AG08395 (cell line): ENCODE measurements at regions not wholly inside any gene's neighbourhood (a gene's known extent, or its start where the extent isn't known, plus 50 kb on each side); places are given as distances from the start of the nearest gene placed in this dataset.

Experiments used
- DNase-seq: peaks from one replicate; pipeline ENCODE4 v3.0.0; 2012; ENCODE audit warnings: mixed read lengths, low spot score

DNA sequence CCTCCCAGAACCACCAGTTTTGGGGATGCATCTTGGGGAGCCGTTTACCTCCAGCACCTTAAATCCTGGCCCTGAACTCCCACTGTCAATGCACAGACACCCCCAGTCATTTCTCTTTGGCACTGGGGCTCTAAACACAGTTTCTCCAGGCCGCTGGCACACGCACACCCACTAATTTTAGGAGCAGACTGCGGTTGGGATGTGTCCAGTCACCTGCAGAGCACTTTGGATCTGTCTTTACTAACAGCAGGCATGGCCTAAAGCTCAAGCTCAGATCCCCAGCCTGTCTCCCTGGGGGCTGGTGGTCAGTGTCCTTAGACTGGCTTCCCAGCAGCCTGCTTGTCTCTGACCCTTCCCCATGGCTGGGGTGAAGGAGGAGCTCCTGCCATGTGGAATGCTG lies 49.9 kb downstream of the SYNE3 start:
- no peak for DNase-seq

DNA sequence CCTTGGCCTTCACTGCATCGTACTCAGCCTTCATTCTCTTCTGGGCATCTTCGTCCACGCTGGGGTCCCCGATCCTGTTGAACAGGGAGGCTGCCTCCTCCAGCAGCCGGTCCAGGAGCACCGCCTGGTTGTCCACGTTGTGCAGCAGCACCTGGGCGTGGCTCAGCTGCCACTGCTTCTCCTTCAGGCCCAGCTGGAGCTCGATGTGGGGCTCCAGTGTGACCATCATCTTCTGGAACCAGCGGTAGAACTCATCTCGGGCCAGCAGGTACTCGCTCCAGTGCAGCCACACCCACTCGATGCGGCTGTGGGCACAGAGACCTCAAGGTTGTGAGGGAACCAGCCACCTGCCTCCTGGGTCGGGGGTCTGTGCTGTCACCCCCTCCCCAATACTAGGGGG lies 50.5 kb downstream of the SYNE3 start:
- DNase-seq, result no peak

DNA sequence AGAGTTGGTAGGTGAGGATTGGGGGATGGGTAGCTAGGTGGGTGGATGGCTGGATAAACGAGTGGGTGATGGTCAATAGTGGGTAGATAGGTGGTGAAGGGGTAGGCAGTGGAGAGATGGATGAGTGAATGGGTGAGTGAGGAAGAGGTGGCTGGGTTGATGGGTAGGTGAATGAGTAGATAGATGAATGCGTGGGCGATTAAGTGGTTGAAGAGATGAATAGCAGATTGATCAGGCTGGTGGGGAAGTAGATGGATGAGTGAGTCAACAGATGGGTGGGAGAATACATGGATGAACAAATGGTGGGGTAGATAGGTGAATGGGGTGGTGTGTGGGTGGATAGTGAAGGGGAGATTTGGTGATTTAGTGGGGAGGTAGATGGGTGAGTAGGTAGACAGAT lies 51.1 kb downstream of the SYNE3 start:
- DNase-seq, result no peak

DNA sequence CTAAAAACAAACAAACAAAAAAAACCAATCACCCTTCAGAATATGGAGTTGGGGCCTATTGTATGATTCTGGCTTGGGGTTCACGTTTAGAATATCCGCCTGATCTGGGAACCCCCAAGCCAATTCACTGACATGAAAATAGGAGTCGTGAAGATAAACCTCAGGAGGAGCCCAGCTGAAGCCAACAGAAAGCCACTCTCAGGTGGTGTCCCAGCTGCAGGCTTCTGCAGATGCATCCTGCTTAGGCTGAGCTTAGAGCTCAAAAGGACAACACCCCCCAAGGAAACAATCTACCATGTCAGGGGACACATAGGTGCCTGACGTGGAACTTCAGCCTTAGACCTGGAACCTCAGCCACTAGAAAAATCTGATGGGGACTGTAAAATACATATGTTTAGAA lies 51.9 kb downstream of the SYNE3 start:
- DNase-seq, result no peak

DNA sequence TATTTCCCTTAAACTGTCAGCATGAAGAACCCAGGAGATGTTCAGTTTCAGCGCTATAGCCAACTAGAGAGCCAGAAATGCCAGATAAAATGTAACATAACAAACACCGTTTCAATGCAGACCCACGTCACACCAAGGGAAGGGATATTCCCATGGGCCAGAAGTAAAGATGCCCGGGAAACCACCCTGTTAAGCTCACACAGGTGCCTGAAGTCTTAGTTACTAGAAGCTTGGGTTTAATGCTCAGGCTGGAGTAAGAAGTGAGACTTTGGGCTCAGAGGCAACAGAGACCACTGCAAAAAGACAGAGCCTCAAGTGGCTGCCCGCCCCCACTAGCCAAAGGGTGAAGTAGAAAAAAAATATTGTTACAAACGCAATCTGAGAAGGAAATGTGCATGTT lies 52.3 kb downstream of the SYNE3 start:
- no peak for DNase-seq

DNA sequence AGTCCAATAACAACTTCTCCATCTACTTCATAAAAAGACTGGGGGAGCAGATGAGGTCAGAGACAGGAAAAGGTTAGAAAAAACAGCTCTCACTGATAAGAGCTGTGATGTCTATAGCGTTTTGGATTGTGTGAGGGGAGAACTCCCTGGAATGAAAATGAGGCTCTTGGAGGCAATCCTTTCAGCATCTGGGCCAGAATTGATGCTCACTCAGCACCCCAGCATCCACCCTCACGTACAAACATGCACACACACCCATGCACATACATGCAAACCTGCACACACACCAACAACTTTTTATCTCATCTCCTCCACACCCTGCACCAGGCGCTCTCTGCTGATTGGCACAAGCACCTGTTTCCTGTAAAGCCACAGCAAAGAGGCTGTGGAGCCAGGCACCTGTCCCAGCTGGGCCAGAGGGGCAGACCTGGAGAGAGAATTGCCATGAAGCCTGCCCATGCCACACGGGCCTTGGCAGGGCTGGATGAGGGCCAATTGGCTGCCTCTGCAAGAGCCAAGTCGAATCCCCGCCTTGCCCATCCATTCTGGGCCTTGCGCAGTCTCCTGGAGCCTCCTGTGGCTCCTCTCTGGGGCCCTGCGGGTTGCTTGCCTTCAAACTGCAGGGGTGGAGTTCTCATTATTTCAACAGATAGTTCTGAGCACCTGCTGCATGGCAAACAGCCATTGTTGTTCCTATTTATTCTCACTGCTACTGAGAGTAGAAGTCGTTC lies 53.1 kb downstream of the SYNE3 start:
- DNase-seq, result no peak

DNA sequence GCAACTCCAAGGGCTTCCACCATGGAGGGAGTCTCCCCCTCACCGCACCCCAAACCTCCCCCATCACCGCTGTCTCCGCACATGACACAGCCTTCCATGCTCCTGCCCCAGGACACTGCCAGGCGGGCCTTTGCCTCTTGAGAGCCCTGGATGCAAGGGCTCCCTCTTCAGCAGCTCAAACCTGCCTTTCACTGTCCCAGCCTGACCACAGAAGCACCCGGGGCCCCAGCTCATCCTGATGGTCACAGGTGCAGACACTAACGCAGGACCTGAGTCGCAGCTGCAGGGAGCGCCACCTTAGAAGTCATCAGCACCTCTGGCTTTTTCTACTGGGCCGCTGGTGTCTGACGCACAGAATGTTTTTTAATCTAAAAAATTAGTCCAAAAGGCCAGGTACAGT lies 54.0 kb downstream of the SYNE3 start:
- no peak for DNase-seq

DNA sequence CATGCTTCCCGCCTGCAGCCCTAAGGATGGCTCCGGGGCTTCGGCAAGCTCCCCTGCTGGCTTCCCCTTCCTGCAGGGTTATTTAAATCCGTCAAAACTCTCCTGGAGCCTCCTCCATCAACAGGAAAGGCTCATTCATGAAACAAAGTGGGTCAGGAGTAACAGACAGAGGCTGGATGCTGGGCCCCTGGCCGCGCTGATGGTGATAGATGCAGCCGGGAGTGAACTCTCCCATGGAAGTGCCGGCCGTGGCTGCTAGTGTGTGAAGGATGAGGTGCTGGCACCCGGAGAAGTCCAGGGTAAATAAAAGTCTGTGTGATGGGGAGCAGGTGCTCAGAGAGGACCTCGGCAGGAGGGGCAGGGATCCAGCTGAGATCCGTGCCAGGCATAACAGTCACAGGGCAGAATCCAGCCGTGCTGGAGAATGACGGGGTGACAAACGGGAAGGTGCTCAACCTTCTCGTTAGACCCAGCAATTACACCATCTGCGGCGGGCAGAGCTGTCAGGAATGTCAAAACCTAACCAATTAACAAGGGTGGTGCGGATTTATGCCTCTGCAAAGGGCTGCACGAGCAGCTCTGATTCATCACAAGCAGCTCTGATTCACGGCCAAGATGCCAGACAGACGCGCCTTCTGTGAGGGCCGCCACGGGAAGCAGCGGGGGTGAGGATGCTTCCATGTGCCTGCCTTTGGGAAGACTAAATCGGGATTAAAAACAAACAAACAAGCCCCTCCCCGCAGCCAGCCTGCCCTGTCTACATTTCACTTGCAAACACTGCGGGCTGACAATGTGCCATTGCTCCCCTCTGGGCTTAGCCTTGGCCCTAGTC lies 55.6 kb downstream of the SYNE3 start:
- peak; percentile 93 for DNase-seq

DNA sequence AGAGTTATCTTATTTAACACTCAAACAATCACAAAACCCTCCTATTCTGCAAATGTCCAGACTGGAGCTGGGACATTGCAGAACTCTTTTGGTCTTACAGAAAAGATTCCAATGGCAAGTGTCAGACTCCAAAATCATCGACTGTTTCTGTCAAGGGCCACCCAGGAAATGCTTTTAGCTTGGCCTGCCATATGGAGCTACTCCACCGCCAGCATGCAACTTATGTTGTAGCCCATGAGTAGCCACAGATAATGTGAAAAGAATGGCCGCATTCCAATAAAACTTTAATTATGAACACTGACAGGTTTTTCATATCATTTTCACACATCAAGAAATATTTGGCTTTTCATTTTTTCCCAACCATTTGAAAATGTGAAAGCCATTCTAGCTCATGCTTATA lies 57.5 kb downstream of the SYNE3 start:
- DNase-seq, result no peak

DNA sequence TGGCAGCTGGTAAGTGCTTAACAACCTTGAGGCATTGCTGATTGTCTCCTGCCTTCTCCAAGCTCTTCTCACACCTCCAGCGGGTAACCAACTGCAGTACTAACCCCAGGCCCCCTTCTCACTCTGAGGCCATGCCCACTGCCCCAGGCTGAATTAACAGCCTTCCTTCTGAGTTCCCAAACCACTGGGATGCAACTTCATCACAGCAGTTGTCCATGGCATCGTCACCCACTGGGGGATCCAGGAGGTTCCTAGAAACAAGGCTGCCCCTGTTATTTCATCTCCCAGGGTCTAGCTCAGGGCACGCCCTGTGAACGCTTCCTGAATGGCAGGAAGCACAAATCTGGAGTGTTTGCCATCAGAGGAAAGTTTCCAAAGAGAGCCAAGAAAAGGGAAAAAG lies 58.0 kb downstream of the SYNE3 start:
- DNase-seq, result no peak

DNA sequence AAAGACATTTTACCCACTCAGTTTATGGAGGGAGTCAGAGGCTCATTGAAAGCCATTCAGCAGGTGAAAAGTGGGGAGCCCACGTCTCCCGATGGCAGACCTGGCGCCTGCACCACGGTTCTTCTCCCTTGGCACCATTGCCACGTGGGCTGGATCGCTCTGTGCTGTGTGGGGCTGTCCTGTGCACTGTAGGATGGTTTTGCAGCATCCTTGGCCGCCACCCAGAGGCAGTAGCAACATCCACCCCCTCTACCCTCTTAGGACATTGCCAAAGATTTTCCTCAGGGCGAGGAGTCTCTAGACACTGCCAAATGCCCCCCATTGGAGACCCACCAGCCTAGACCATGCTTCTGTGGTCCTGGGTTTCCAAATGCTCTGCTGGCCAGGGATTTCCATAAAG lies 60.2 kb downstream of the SYNE3 start:
- no peak for DNase-seq

DNA sequence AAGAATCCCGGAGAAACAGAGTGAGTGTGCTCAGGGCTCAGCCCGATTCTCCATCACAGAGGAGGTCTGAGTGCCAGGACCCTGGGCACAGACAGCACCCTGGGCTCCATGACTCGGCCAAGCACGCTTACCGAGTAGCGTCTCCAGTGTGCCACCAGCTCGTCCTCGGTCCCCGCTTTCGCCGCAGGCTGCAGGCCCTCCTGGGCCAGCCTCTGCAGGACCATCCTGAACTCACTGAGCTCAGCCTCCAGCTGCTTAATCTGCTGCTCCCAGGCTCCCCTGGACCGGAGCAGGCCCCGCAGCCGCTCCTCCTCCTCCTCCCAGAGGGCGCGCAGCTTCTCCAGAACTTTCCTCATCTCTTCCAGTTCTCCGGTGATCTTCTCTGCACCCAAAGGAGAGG lies 61.2 kb downstream of the SYNE3 start:
- DNase-seq, result no peak

DNA sequence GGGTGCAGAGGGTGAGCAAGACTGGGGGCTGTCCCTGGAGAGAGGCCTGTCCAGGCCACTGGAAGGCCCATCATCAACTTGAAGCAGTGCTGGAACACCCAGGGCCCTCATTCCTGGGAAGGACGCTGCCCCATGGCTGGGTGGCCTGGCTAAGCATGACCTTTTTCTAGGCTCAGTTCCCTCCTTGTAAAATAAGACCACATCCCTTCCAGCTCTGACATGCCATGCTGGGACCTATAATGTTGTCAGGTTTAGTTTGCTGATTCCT lies 62.8 kb downstream of the SYNE3 start:
- no peak for DNase-seq

DNA sequence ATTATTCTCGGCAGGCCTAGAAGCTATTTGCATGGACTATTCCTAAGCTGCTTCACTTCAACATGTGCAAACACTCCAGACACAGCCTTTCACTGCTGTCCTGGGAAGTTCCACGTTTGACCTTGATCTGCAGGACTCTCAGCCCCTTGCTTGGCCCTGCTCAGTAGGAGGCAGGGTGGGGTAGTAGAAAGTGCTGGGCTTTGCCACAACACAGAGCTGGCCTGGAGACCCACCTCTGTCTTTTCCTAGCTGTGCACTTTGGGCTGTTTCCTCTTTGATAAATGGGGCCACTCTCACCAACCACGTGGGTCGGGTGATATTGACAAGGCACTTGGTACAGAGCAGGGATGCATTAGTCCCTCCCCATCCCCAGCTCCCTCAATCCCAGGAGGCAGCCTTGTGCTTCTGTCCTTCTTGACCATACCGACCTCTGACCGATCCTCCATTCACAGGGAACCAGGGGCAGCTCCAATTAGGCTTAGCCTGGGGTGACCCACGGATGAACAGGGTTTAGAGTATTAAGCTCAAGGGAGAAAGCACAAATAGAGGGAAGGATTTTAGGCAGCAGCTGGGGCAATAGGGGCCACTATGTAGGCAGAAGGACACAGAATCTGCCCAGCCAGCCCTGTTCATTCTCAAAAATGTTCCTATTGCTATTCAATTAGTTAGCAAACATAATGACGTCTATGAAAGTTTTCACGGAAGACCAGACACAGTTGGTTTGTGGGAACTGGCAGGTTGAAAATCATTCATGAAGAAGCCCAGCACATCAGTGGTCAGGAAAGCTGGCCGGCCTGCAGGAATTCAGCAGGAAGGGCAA lies 63.3 kb downstream of the SYNE3 start:
- DNase-seq, result no peak

DNA sequence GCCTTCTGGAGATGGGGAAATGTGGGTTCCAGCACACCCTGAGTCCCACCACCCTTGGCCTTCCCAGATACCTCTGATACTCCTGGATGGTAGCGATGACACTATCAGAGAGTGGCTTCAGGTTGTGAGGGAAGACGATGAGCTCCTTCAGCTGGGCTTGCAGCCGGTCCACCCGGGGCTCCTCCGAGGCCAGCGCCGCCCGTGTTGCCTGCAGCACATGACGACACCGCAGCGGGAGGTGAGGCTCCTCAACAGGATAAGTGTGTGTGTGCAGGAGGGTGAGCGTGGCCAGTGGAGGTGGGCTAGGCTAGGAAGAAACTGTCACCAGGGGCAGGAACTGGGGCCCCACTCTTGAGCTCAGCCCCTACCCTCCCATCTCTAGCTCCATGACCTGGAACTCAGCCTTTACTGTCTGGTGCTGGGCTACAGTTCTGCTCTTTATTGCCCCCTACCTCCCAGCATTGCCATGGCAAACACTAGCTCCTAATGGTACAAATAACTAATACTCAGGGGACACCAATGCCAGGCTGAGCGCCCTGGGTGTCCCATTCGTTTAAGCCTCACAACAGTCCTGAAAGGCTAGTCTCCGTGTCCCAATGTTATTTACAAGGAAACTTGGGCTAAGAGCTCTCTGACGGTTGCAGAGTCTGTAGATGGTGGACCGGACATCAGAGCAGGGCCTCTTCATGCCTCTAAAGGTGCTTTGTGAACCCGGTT lies 64.1 kb downstream of the SYNE3 start:
- DNase-seq, result peak; percentile 39

DNA sequence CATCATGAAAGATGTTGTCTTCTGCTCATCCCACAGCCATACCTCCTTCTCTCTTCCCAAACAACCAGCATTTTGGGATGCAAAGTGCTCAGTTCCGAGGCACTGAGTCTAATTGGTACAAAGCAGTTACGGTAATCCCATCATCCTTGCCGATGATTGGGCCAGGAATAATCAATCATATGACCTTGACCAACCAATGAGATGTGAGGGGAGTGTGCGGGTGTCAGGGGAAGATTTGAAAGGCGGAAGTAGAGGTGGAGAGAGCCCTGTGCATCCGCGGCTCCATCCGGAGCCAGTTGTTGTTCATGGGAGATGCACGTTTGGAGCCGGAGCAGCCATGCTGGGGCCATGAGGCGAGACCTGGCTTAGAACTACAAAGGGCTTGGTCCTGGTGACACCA lies 67.3 kb downstream of the SYNE3 start:
- DNase-seq, result no peak

DNA sequence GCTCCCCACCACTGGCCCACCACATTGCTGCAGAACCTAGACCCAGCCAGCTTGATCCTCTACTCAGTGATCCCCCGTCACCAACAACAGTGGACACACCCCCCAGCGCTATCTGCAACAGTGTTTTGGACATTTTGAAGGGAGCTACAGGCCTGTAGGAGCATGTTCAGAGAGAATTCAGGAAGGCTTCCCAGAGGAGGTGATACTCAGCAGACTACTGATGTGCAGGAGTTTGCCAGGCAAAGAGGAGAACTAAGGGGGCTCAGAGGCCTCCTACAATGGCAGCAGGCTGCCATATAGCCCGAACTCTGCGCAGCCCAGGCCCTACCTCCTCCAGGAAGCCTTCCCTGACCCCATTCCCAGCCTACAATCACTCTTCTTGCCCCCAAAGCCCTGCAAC lies 70.0 kb downstream of the SYNE3 start:
- DNase-seq, result no peak

DNA sequence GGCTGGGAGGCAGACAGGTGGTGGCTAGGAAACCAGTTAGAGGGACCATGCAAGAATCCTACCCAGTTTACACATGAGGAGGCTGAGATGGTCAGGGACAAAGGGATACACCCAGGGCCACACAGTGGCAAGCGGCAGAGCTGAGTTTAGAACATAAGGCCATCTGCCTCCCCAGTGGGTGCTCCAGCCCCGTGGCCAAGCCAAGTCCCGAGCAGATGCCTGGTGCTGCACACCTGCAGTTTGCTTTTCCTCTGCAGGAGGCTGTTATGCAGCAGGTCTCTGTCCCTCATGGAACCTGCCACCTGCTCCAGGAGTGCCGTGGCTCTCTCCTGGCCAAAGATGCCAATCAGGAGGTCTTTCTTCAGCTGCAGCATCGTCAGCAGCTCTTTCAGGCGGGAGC lies 70.8 kb downstream of the SYNE3 start:
- no peak for DNase-seq

DNA sequence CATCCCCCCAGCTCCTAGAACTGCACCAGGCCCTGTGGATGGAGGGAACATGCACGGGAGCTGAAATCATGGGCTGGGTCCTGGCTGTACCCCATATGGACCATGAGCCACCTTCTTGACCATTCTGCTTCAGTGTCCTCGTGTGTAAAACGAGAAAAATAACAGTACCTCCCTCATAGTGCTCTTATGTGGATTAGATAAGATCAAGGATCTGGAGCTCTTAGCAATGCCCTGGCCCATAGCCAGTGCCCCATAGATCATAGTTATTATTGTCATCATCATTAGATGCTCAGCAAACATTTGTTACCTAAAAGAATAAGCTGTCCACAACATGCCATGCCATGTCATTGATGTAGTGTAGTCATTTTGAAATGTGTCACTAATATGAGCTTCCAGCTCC lies 71.3 kb downstream of the SYNE3 start:
- no peak for DNase-seq

DNA sequence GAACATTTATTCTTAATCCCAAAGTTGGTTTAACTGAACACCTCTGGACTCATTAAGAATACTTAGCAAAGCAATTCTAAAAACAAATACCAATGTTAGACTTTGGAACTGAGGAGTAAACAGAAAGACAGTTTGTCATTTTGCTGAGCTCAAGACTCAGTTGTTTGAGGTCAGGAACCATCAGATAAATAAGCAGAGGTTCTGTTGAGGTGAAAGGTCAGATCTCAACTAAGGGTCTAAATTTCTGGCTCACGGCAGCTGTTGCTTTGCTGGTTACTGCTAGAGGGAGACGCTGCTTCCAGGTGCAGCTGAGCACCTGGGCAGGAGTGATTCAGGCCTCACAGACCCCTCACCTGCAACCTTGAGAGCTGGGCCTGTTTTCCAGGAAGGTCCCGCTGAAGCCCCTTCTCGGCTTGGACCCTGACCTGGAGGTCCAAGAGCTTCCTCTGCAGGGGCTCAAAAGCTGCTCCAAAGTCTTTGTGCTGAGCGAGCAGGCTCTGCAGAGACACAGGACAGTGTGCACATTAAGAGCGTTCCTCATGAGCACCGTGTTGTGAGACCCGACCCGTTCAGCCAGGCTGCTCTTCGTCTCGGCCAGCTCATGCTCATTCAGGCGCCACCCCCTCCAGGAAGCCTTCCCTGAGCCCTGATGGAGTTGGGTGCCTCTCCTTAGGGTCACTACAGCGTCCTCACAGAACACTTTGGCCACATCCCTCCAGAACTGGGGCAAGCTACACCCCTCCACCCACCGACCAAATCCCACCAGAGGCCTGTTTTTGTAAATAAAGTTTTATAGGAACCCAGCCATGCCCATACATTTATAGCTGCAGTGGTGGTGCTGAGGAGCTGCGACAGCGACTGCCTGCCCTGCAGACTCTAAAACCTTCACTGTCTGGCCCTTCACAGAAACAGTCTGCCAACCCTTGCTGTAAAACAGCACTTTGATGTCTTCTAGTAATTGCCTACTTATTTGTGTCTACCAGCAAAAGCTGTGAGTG lies 72.0 kb downstream of the SYNE3 start:
- DNase-seq, result no peak

DNA sequence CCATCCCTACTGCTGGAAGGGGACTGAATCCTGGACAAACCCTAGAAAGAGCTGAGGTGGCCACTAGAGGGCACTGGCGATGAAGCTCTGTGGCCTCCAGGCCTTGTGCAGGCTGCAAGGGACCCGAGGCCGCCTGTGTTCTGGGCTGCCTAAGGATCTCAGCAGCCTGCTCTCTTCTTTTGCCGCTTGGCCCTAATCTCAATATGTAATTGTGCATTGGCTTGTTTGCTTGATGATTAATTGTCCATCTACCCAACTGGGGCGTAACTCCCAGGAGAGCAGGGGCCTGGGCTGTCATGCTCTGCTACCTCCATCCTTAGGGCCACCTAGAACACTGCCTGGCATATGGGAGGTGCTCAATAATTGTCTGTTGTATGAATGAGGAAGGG lies 73.8 kb downstream of the SYNE3 start:
- peak; percentile 93 for DNase-seq
